ENCODE measurements at regions not wholly inside any gene's neighbourhood (a gene's known extent, or its start where the extent isn't known, plus 50 kb on each side); places are given as distances from the start of the nearest gene placed in this dataset.

DNA sequence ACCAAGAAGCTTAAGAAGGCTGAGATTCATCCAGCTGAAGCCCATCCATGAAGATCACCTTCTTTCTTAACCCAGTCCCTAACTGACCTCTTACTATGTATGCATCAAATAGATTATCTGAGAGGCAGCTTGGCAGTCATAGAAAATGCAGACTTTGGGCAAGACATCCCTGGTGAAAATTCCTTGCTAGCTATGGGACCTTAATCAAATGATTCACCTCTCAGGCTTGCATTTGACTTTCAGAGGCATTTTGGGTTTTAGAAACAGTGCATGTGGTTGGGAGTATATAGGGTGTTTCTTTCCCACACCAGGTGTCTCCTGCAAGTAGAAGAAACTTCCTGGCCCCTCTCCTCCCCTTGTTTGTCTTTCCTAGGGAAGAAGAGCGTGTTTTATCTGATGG is 188.5 kb upstream of the ISX start:
- no peak overlapping the region for H3K4me3 ChIP-seq (replicated peaks; ENCODE audit: low read depth, low read length)
- no peak for DNase-seq (ENCODE audit: low read depth)
- TF ChIP-seq, protein P1, sequence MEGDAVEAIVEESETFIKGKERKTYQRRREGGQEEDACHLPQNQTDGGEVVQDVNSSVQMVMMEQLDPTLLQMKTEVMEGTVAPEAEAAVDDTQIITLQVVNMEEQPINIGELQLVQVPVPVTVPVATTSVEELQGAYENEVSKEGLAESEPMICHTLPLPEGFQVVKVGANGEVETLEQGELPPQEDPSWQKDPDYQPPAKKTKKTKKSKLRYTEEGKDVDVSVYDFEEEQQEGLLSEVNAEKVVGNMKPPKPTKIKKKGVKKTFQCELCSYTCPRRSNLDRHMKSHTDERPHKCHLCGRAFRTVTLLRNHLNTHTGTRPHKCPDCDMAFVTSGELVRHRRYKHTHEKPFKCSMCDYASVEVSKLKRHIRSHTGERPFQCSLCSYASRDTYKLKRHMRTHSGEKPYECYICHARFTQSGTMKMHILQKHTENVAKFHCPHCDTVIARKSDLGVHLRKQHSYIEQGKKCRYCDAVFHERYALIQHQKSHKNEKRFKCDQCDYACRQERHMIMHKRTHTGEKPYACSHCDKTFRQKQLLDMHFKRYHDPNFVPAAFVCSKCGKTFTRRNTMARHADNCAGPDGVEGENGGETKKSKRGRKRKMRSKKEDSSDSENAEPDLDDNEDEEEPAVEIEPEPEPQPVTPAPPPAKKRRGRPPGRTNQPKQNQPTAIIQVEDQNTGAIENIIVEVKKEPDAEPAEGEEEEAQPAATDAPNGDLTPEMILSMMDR (IDR thresholded peaks at IDR 0.05; ENCODE audit: low read length, missing control alignments), result no peak

DNA sequence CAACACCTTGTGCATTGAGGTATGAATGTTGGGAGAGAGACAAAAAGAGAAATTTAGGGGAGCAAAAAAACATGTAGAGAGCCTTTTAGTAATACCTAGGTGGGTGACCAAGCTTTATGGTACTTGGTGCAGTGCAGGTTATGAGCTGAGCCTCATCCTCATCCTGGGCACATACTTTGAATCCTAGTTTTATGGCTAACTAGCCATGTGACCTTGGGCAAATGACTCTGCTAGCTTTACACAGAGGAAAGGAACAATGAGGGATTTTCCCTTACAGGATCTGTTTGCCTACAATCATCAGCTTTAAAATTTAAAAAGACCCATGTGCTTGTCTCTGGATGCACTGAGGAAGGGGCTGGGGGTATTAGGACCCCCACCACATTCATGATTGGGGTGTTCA is 187.8 kb upstream of the ISX start:
- H3K4me3 ChIP-seq (replicated peaks; ENCODE audit: low read depth, low read length), result no peak overlapping the region
- DNase-seq (ENCODE audit: low read depth), result no peak
- TF ChIP-seq, protein P1 (IDR thresholded peaks at IDR 0.05; ENCODE audit: low read length, missing control alignments), result no peak

GRCh38 chr22:34879001-34879400 is 187.0 kb upstream of the ISX start:
- TF ChIP-seq, protein P1 (IDR thresholded peaks at IDR 0.05; ENCODE audit: low read length, missing control alignments), result no peak
- no peak for DNase-seq (ENCODE audit: low read depth)
- H3K4me3 ChIP-seq (replicated peaks; ENCODE audit: low read depth, low read length), result no peak overlapping the region

DNA sequence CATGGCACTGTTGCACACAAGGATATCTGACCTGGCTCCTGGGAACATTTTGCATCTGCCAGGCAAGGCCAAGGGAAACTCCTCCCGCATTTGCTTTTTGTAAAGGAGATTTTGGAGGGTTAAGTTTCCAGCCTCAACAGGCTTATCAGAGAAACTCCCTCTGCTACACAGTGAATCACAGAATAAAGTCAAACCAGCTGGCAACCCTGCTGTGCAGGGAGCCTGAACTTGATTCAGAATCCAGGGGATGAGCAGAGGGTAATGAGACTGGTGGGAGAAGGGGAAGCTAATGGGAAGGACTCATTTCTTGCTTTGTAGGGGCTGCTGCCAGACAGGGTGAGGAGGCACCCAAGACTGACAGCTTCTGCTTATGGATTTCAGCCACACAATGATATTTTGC is 185.3 kb upstream of the ISX start:
- TF ChIP-seq, protein P1 (IDR thresholded peaks at IDR 0.05; ENCODE audit: low read length, missing control alignments), result no peak
- no peak overlapping the region for H3K4me3 ChIP-seq (replicated peaks; ENCODE audit: low read depth, low read length)
- no peak for DNase-seq (ENCODE audit: low read depth)

- TF ChIP-seq, protein P1 (IDR thresholded peaks at IDR 0.05; ENCODE audit: low read length, missing control alignments), result no peak
- H3K4me3 ChIP-seq (replicated peaks; ENCODE audit: low read depth, low read length), result no peak overlapping the region
- no peak for DNase-seq (ENCODE audit: low read depth)
These were observed 184.5 kb upstream of the ISX start for GRCh38 chr22:34881453-34881852.

DNA sequence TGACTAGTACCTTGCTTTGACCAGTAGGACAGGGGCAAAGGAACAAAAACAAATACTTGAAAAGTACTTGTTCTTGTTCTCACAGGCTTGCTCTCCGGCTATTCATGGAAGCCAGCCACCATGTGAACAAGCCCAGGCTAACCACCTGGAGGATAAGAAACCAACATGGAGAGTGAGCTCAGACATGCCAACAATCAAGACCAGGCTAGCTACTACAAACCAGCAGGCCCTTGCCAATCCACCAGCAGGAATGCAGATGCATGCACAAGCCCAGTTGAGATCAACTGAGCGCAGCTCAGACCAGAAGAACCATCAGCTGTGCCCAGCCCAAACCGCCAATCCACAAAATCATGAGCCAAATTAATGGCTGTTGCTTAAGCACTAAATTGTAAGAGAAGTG is 180.1 kb upstream of the ISX start:
- H3K4me3 ChIP-seq (replicated peaks; ENCODE audit: low read depth, low read length), result no peak overlapping the region
- TF ChIP-seq, protein P1 (IDR thresholded peaks at IDR 0.05; ENCODE audit: low read length, missing control alignments), result no peak

DNA sequence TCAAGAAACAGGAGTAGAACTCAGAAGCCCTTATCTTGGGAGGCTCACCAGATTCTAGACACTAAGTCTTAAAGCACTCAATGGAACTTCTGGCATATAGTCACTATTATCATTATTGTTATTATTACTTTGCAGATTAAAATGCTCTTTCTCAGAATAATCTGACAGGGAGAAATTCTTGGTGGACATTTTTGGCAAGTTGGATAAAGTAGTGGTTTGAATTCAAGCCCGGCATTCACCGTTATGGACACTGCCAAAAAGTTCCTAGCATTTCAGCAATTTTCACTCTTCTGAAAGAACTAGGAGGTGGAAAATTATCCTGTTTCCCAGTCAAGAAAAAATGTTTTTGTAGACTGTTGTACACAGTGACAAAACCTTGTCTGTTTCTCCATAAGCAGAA is 179.6 kb upstream of the ISX start:
- H3K4me3 ChIP-seq (replicated peaks; ENCODE audit: low read depth, low read length), result no peak overlapping the region
- TF ChIP-seq, protein P1 (IDR thresholded peaks at IDR 0.05; ENCODE audit: low read length, missing control alignments), result no peak
- DNase-seq (ENCODE audit: low read depth), result no peak

More for the DNA sequence above, 180.1 kb upstream of the ISX start:
- DNase-seq (ENCODE audit: low read depth), result no peak
